DMS53 treated with DMSO at 0.1 percent for 48 hours (cell line): ENCODE measurements at regions not wholly inside any gene's neighbourhood (a gene's known extent, or its start where the extent isn't known, plus 50 kb on each side); places are given as distances from the start of the nearest gene placed in this dataset.

ENCODE experiments used
- DNase-seq: peaks from one replicate; lab custom pipeline; 2025; ENCODE audit not compliant: unreplicated experiment; lab: John Stamatoyannopoulos, UW

DNA sequence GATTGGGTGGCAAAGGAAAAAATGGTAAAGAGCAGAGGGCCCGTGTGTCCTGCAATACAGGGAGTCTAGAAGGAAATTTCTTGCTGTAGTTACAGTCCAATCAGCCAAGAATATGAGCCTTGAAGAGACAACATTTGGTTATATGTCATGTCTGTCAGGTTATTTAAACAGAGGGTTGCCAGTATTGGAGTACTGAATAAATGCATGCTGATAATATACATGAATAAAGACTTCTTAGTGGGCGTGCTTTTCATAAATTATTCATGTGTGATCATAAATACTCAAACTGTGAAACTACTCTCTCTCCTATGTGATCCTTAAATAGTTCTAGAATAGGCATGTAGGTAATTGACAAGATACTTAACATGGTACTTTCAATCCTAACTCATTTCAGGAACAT is 249.0 kb downstream of the CRPPA start:
- no peak for DNase-seq

DNA sequence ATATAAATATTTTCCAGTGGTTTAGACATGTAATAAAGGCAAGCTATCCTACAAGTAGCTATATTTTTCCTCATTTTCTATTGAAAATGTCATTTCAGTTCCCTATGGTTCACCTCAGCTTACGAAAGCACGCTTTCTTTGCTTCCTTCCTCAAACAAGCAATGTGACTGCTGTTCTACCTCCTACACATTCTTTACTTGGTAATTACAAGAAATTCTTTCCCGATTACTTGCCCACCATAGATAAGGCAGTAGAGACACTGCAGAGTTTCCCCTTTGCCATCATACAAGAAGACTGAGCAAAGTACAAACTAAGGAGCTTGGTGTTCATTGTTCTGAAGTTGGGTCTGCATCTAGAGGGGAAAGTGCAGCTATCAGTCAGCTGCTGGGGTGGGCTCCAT is 249.4 kb downstream of the CRPPA start:
- no peak for DNase-seq

DNA sequence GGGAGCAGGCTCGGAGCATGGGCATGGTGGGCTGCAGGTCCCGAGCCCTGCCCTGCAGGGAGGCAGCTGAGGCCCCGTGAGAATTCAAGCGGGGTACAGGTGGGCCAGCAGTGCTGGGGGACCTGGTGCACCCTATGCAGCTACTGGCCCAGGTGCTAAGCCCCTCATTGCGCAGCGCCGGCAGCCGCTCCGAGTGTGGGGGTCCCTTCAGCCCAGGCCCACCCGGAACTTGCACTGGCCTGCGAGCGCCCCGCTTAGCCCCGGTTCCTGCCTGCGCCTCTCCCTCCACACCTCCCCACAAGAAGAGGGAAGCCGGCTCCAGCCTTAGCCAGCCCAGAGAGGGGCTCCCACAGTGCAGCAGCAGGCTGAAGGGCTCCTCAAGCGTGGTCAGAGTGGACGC is 250.7 kb downstream of the CRPPA start:
- DNase-seq, result no peak

DNA sequence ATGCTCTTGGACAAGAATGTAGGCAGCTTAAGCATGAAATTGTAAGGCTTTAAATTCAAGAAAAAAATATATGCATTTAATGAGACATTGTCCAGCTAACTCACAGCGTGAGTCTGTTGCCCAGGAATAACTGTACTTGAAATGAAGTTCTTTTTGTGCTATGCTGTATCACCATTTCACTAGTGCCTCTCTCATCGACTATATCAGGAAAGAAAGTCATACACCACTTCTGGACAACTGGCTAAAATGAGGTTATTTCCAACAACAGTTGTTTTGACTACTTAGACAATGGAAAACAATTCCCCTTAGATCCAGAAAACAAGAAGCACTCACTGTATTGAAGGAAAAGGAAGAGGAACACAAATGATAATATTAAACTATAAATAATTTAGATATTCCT is 251.8 kb downstream of the CRPPA start:
- no peak for DNase-seq

DNA sequence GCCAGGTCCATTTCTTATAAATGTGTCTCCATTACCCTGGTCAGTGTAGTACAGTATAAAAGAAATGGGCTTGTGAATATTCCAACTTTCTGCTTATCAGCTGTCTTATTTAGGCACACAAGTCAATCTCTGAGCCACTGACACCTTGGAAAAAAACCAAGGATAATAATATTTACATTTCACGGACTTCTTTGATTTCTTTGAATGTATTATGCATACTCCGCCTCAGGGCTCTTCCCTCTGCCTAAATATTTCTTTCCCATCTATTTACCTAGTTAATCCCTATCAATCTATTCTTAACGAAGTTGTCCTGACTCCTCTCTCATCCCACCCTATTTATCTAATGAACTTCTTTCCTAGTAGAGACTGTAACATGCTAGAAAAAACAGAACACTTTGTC is 253.8 kb downstream of the CRPPA start:
- no peak for DNase-seq

DNA sequence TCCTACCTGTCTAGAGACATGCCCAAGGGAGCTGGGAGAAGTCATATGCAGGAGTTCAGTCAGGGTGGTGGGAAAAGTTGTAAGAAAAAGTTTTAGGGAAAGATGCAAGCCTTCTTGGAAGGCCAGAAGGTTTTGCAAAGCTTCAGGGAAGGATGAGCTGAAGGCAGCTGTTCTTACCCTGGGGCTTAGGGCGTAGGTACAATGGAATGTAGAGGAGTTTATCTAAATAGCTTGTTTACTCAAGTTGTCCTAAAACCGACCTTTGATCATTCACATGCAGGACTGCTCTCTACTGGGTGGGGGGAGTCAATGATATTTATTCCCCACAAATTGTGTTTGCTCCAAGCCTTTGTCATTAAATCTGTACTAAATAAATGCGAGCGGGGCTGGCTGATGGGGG is 277.0 kb downstream of the CRPPA start:
- no peak for DNase-seq

DNA sequence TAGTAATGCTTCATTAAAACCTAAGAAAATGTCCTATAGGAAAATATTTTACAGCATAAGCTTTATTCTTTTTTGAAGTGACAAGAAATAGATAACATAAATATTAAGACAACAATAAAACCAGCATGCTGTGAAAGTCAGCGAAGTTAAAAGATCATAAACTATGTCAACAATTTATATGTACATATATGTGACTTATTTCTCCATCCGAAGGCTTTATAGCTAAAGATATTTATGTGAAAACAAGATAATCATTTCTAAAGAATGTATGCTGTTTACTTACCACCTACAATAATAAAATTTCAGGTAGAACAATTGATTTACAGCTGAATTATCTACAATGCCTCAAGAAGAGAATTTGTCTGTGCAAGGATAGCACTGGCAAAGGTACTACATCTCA is 283.4 kb downstream of the CRPPA start:
- DNase-seq, result no peak

DNA sequence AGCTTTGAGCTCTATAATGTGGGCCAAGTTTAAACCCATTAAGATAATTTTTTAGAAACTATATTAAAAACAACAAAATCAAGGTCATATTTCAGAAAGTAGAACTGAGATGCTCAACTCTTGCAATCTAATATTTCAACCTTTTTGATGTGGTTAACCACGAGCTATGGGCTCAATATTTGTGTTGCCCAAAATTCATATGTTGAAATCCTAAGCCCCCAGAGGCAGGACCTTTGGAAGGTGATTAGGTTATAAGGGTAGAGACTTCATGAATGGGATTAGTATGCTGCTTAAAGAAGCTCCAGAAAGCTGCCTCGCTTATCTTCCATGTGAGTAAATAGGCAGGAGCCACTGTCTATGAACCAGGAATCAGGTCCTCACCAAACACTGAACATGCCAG is 284.4 kb downstream of the CRPPA start:
- DNase-seq, result no peak

DNA sequence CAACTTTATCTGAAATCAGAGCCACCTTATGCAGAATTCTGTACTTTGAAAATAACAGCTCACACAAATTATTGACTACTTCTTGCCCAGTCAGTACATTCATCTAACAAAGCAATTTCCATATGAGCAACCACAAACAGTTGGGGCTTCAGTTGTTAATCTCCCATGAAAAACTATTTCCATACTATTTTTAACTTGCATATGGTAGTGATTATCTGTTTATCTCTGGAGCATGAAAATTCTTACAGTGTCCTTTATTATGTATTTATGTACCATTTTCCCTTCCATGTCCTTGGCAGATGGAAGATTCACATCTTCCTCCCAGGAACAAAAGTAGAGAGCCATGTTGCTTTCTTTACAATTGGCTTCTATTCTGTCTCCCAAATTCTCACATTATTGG is 285.7 kb downstream of the CRPPA start:
- DNase-seq, result no peak

DNA sequence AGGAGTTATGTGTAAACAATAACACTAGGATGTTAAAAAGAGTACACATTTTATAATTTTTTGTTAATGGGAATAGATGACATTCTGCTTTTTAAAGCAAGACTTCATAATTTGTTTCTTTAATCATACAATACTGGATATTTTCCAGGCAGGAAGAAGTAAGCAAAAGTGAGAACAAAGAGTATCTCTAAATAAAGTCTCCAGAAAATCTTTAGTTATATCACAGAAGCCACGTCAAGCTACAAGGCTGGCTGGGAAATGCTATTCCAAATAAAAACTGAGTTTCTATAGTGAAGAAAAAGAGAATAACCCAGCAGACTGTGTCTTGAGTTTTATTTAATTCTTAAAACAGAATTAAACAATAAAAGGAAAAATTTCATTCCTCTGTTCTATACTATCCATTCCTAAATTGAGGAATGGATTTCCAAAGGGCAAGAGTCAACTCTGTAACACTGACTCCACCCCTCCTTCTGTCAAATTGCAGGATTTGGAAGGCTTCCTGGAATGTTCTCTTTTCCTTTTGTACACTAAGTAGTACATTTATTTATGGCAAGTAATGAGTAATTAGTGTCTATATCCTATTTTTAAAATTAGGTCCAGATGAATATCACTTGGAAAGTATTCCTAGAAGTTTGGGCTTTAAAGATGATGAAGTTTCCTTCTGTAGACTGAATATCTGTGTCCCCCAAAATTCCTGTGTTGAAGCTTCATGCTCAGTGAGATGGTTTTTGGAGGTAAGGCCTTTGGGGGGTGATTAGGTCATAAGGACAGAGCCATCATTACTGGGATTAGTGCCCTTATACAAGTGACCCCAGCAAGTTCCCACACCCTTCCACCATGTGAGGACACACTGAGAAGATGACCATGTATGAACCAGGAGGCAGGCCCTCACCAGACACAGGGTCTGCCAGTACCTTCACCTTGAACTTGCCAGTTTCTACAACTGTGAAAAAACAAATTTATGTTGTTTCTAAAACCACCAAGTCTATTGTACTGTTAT is 290.9 kb downstream of the CRPPA start:
- no peak for DNase-seq

DNA sequence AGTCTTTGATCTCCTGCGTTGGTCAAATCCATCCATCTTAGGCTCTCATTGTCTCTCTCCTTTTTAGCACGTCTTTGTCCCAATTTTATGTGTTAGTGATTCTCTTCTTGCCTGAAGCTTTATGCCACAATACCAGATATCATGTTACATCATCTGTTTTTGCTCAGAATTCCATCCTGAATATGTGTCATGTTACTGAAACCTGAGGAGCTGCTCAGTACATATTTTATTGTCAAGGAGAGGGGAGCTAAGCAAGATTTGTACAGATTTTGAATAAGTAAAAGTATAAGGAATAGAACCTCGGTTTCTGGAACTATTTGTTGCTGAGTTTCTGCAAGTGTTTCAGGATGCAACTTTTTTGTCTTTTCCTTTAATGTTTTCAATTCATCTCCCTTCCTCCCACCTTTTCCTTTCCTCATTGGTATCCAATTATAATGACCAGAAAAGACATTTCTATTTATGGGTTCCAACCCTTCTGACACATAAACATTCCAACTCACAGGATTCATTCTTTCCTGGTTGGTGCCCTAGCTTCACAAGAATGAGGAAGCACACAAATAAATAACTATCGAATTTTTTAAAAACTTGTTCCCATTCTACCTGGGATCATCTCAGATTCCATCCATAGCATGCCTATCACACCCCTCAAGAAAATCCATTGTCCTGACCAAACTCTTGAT is 291.8 kb downstream of the CRPPA start:
- DNase-seq, result no peak

DNA sequence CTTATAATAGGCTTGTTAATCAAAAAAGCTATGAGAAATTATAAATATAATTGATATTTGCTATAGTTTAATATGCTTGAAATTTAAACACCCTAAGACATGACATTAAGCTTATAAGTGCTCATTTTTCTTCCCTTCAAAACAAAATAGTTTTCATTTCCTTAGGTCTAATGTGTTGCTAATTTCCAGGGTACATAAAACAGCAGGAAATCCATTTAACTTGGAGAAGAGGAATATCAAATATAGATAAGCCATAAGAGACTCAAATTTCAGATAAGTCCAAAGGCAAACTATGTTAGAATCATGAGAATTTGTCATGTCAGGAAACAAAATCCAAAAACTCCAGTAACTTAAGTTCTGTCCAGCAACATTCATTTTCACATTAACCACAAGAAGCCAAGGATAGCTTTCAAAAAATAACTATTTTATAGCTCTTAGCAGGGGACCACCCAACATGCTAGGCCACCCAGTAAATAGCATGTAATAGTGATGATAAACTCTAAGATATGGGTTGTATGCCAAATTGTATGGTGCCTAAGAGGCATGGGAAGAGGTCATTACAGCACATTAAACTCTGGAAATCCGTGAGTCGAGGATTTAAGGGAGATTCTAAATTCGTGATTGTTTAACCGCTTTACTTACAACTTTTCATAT is 298.1 kb downstream of the CRPPA start:
- no peak for DNase-seq

DNA sequence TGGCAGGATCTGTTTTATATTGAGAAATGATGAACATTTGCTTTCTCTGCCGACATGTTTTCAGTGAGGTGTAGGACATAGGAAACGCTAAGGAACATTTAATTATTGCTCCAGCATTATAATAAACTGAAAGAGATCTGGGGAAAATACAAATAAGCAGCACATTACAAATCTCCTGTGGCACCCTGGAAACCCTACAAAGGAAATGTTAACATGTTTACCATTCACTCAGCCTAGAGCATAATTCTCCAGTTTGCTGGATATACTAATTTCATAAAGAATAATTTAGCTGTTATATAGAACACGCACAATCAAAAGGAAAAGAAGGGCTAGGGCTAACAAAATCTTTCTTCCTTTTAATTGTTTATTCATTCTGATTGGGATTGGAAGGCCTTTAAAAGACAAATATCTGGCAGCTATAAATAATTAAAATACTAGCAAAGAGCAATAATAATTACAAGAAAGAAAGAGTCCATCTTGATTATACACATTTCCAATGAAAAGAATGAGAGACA is 299.4 kb downstream of the CRPPA start:
- DNase-seq, result no peak

DNA sequence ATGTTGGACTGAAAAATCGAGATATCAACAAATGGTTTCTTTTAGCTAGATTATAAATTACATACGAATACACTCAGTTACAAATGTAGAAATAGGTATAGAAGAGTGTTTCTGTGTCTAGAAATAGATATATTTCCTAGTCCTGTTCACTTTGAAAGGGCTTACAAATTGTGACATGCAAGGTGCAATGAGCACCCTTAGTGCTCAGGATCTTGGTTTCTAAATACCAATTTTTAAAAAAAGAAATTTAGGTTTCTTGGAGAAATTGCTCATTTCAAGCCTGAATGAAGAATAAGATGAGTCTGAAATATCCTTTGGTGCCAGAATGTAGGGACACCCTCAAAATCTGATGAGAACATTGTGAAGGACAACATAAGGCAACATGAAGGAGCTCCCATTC is 306.0 kb downstream of the CRPPA start:
- DNase-seq, result no peak

DNA sequence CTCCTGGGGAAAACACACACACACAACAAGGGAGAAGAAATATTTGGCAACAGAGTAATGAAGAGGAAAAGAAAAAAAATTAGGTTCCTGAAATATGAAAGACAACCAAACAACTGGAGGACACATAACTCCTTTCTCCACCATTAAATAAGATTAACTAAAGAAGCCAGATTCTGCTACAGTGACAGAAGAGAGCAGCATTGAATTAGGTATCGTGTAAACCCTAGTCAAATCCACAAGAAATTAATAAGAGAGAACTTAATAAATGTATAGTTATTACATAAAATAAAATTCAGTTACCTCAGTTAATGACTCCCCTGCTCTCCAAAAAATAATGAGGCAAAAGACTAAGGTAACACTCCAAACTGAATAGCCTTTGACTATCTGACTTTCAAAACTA is 306.7 kb downstream of the CRPPA start:
- DNase-seq, result no peak

DNA sequence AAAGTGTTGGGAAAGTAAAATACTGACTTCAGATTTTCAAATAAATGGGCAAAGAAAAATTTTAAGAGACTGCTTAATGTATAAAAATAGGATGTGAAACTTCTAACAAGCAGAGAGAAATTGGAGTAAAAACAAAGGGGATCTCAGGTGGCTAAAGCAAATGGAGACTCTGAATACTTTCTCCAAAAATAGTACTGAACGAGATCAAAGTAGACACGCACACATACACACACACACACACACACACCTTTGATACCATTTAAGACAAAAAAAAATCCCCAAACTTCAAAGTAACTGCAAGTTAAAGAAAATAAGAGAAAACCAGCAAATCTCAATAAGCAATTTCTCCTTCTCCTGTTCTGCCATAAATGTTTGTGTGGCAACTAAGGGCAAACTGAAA is 307.3 kb downstream of the CRPPA start:
- DNase-seq, result no peak

DNA sequence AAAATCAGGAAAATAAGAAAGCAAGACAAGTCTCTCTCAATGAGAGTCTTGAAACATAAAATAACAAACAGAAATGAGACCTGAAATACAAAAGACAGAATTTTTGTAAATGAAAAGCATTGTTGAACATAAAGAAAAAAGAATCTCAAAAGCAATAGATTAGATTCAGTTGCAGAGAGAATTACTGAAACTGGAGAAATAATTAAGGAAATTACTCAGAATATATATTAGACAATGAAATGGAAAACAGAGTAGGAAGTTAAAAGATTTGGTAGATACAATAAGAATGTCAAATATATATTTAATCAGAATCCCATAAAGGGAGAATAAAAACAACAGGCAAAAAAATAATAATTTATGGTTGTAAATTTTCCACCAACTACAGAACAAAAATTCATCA is 308.3 kb downstream of the CRPPA start:
- DNase-seq, result no peak

DNA sequence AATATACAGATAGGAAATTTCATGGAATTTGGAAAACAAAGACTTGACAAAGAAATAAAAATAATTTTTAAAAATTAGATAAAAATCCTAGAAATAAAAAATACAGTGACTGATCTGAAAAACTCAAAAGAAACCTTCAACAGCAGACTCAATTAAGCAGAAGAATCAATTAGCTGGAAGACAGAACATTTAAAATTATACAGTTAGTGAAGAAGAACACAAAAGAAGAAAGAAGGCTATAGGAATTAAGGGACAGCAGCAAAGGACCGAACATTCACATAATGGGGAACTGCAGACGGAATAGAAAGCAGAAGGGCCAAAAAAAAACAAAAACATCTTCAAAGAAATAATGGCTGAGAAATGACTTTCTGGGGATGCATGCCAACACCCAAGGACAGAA is 314.5 kb downstream of the CRPPA start:
- DNase-seq, result no peak

DNA sequence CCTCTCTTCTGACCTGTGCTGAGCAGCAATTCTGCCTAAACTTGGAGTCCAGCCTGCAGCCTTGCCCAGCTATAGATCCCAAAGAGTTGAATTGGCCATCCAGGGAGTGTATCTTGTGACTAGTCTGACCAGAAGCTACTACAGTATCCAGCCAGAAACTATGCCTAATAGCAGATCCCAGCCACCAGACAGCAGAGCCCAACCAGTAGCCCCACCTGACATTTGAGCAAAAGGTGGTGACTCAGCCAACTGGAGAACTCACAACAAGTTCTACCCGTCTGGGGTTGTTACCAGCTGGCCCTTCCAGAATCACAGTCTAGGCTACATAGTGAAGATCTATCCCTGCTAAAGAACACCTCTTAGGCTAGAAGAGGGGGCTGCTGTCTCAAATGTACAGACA is 315.0 kb downstream of the CRPPA start:
- DNase-seq, result no peak

DNA sequence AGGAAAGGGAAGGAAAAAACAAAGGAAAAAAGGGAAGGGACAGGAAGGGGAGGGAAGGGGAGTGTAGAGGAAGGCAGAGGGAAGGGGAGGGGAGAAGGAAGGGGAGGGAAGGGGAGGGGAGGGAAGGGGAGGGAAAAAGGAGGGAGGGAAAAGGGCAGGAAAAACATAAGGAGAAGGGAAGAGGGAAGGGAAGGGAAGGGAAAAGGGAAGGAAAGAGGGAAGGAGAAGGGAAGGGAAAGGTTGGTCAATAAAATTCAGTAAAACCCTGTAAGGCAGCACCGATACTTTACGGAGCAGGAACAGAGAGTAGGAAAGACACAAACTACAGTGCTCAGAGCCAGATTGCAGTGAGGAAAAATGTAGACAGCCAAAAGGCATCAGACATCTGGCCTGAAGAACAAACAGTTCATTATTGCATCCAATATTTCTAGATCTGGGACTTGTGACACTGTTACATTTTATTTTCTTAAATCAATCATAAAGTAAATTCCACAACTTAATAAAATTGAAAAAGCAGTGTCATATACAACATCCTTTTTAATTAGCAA is 322.0 kb downstream of the CRPPA start:
- no peak for DNase-seq

DNA sequence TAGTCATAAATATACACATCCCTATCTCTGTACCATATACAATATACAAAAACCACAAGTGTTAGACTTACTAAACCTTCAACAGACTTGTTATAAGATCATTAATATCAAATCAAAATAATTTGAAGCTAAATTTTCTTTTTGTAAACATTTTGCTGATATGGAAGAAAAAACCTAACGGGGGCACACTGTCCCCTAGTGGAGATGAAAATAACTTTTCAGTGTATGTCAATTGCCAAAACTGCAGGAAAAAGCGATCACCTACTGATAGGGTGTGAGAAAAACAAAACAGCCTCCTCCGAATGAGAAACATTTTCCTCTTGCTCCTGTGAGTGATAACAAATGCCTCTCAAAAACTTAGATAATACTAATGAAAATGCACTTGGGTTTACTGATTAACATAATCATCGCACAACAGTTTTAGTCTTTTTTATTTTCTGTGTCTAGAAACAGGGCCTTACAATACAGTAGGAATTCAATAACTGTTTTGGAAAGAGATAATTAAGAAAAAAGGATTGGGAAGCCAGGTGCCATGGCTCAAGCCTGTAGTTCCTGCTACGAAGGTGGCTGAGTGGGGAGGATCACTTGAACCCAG is 322.7 kb downstream of the CRPPA start:
- DNase-seq, result no peak
